H1 (cell line): ENCODE measurements at regions not wholly inside any gene's neighbourhood (a gene's known extent, or its start where the extent isn't known, plus 50 kb on each side); places are given as distances from the start of the nearest gene placed in this dataset.

ENCODE experiments used
- CHD7 ChIP-seq: fragments of 300-600 bp; sonication (generic); IDR thresholded peaks from 2 replicates; pipeline ENCODE4 v1.7.1; 2012; ENCODE audit warnings: low read length, moderate library complexity, mild to moderate bottlenecking, inconsistent platforms; ENCODE audit not compliant: insufficient replicate concordance
- EP300 ChIP-seq, 2 experiments: IDR thresholded peaks; 1 replicate in 1 of 2; 2 replicates in 1 of 2; pipeline ENCODE4 v1.6.1; 2011 to 2012; ENCODE audit warnings: low read depth in 2 of 2, low read length in 2 of 2, mild to moderate bottlenecking in 2 of 2, borderline replicate concordance in 1 of 2, inconsistent platforms in 1 of 2, moderate library complexity in 1 of 2
- MAFK ChIP-seq: IDR thresholded peaks from 2 replicates; pipeline ENCODE4 v1.6.1; 2012; ENCODE audit warnings: low read depth, mild to moderate bottlenecking, improper control_type of control experiment, low read length
- MAX ChIP-seq: IDR thresholded peaks from 2 replicates; pipeline ENCODE4 v1.6.1; 2012; ENCODE audit warnings: inconsistent platforms
- RAD21 ChIP-seq, 2 experiments: IDR thresholded peaks in 1 of 2; conservative IDR thresholded peaks in 1 of 2; 2 replicates each; pipeline ENCODE4 v1.6.1; 2011; ENCODE audit warnings: low read depth in 2 of 2, low read length in 2 of 2, improper control_type of control experiment in 1 of 2, inconsistent platforms in 1 of 2, mild to moderate bottlenecking in 1 of 2, moderate library complexity in 1 of 2
- RNF2 ChIP-seq: fragments of 200-900, 300-1000 bp; sonication (generic); IDR thresholded peaks from 2 replicates; pipeline ENCODE4 v1.7.1; 2016; ENCODE audit warnings: borderline replicate concordance, low read depth, mild to moderate bottlenecking, antibody characterized with exemption, low read length; ENCODE audit not compliant: poor library complexity, severe bottlenecking; ENCODE audit errors: missing control alignments
- SIX5 ChIP-seq: IDR thresholded peaks from 2 replicates; pipeline ENCODE4 v1.6.1; 2011; ENCODE audit warnings: mild to moderate bottlenecking, low read depth, low read length
- SP4 ChIP-seq: IDR thresholded peaks from 2 replicates; pipeline ENCODE4 v1.6.1; 2012; ENCODE audit warnings: low read length, inconsistent platforms
- SRF ChIP-seq: IDR thresholded peaks from 2 replicates; pipeline ENCODE4 v1.6.1; 2011; ENCODE audit warnings: mild to moderate bottlenecking, low read depth, low read length, moderate library complexity
- TCF12 ChIP-seq: IDR thresholded peaks from 2 replicates; pipeline ENCODE4 v1.6.1; 2011; ENCODE audit warnings: low read depth, mild to moderate bottlenecking, low read length
- TF ChIP-seq, protein P1 (sequence below): IDR thresholded peaks from 2 replicates; pipeline ENCODE4 v1.6.1; 2011; ENCODE audit warnings: low read depth, mild to moderate bottlenecking, low read length; ENCODE audit not compliant: insufficient read depth

DNA sequence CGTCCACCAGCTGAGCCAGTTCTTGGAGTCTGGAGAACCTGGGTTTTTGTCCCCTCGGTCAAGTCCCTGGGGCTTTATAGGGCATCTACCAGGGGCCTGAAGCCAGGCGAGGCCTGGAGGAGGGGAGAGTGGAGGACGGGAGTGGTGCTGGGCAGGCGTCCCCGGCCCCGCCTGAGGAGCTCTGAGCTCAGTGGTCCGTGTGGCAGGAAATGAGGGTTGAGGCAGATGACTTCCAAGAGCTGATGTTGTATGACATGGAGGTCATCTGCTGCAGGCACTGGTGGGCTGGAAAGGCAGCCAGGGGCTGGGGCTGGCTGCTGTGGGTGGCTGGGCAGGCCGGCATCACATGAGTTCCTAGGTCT is 118.5 kb upstream of the HS6ST1 start (continued):
- no peak for TF ChIP-seq CHD7
- TF ChIP-seq MAX, result no peak
- TF ChIP-seq MAFK, result no peak
- TF ChIP-seq SRF, result no peak
- no peak for TF ChIP-seq SP4
- no peak for TF ChIP-seq RAD21 (IDR thresholded peaks at IDR 0.05 in 1 of 2, conservative IDR thresholded peaks at IDR 0.05 in 1 of 2; ENCODE audit: low read depth in 2 of 2, low read length in 2 of 2)
- TF ChIP-seq, protein P1, sequence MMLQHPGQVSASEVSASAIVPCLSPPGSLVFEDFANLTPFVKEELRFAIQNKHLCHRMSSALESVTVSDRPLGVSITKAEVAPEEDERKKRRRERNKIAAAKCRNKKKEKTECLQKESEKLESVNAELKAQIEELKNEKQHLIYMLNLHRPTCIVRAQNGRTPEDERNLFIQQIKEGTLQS, result no peak
- TF ChIP-seq TCF12, result no peak
- TF ChIP-seq RNF2, result no peak
- no peak for TF ChIP-seq EP300 (IDR thresholded peaks at IDR 0.05; ENCODE audit: borderline replicate concordance in 1 of 2, low read depth in 2 of 2, low read length in 2 of 2)
- no peak for TF ChIP-seq SIX5
